Epithelial cell of esophagus (primary cell): ENCODE measurements at regions not wholly inside any gene's neighbourhood (a gene's known extent, or its start where the extent isn't known, plus 50 kb on each side); places are given as distances from the start of the nearest gene placed in this dataset.
A peak's percentile ranks its signal among the peaks of the same experiment; 100 is the strongest.

Experiments used
- DNase-seq: peaks from one replicate; pipeline ENCODE4 v3.0.0; 2010; ENCODE audit warnings: low read depth
- H3K4me3 ChIP-seq: 2 replicates; pipeline ENCODE4 v1.5.1; 2011; ENCODE audit warnings: mild to moderate bottlenecking, low read length, control low read depth
- CTCF ChIP-seq: IDR thresholded peaks from 2 replicates; pipeline ENCODE4 v1.5.1; 2011; ENCODE audit warnings: low read depth, mild to moderate bottlenecking, low read length, control low read depth, inconsistent platforms; ENCODE audit not compliant: insufficient read depth; ENCODE audit errors: missing control alignments

- TF ChIP-seq CTCF: no peak
- DNase-seq: no peak
These were observed 172.3 kb downstream of the SPRY1 start for GRCh38 chr4:123568936-123569335.

GRCh38 chr4:123569541-123569940 lies 172.9 kb downstream of the SPRY1 start:
- H3K4me3 ChIP-seq: no peak overlapping the region
- no peak for DNase-seq
- TF ChIP-seq CTCF: no peak

More at GRCh38 chr4:123568936-123569335, 172.3 kb downstream of the SPRY1 start:
- no peak overlapping the region for H3K4me3 ChIP-seq

- DNase-seq: peak; percentile 51
- TF ChIP-seq CTCF: no peak
- no peak overlapping the region for H3K4me3 ChIP-seq
These were observed 177.4 kb downstream of the SPRY1 start for GRCh38 chr4:123573866-123574508.

- no peak for DNase-seq
- TF ChIP-seq CTCF: no peak
- H3K4me3 ChIP-seq: no peak overlapping the region
These were observed 178.7 kb downstream of the SPRY1 start for GRCh38 chr4:123575291-123575690.

GRCh38 chr4:123577225-123577906 lies 180.8 kb downstream of the SPRY1 start:
- peak; percentile 62 for DNase-seq
- H3K4me3 ChIP-seq: no peak overlapping the region
- TF ChIP-seq CTCF: no peak

- no peak overlapping the region for H3K4me3 ChIP-seq
- no peak for DNase-seq
- no peak for TF ChIP-seq CTCF
These were observed 181.9 kb downstream of the SPRY1 start for GRCh38 chr4:123578276-123579029.
